K562 (cell line): ENCODE measurements at regions not wholly inside any gene's neighbourhood (a gene's known extent, or its start where the extent isn't known, plus 50 kb on each side); places are given as distances from the start of the nearest gene placed in this dataset.

Experiments
- ATAC-seq: fragments of 200-7000 bp; cut with Tn5 transposase; 3 replicates; pipeline ENCODE4 v1.9.1; 2020; ENCODE audit warnings: moderate library complexity
- BruUV-seq: library from RNA; stranded (reverse); fragments of 400-500 nt; replicated peaks from 2 replicates; lab custom pipeline; 2021; lab: Mats Ljungman, UMichigan
- CTCF ChIA-PET: fragments of 300-600 bp; formaldehyde crosslinking; extraction: SDS; loops from one replicate; lab custom pipeline; 2021; ENCODE audit warnings: low intra/inter-chr PET ratio; lab: Yijun Ruan, JAX
- POLR2A ChIA-PET: fragments of 300-600, 350-650 bp; sonication (Branson Sonifier 250); formaldehyde crosslinking; extraction: SDS; loops from one replicate; lab custom pipeline; 2021; ENCODE audit warnings: antibody characterized with exemption, inconsistent platforms; lab: Yijun Ruan, JAX
- DNase-seq, 4 experiments: peaks; one replicate each; pipeline versions ENCODE4 v3.0.0 to v3.0.0-alpha.2; 2011 to 2018; ENCODE audit warnings: low spot score in 3 of 4, mixed read lengths in 3 of 4; ENCODE audit errors: extremely low read depth in 1 of 4
- FAIRE-seq: peaks from 2 replicates; lab custom pipeline; 2011; peaks lifted over from hg19 to GRCh38; lab: Jason Lieb, UNC
- H2AFZ ChIP-seq: 2 replicates; pipeline ENCODE4 v1.6.0; 2011; ENCODE audit warnings: low read depth, low read length, control low read depth, inconsistent platforms
- H3K27ac ChIP-seq: fragments of 200-600 bp; 3 replicates; pipeline ENCODE4 v1.8.0; 2011; ENCODE audit warnings: low read depth, mild to moderate bottlenecking, control low read depth, inconsistent platforms, low read length, moderate library complexity, mixed read lengths; ENCODE audit errors: extremely low read depth
- H3K27me3 ChIP-seq, 2 experiments: fragments of 300-600 bp in 1 of 2; 2 replicates in 1 of 2; 3 replicates in 1 of 2; pipeline versions ENCODE4 v1.6.0 to v1.8.0; 2011; ENCODE audit warnings: inconsistent platforms in 2 of 2, low read length in 2 of 2, mild to moderate bottlenecking in 1 of 2, mixed read lengths in 1 of 2, moderate library complexity in 1 of 2; ENCODE audit not compliant: control insufficient read depth in 2 of 2, insufficient read depth in 2 of 2
- H3K36me3 ChIP-seq: fragments of 300-600 bp; 3 replicates; pipeline ENCODE4 v1.8.0; 2011; ENCODE audit warnings: mild to moderate bottlenecking, low read length, inconsistent platforms; ENCODE audit not compliant: control insufficient read depth, insufficient read depth
- H3K4me1 ChIP-seq, 2 experiments: fragments of 200-600 bp in 1 of 2; replicated peaks in 1 of 2; 2 replicates in 1 of 2; 3 replicates in 1 of 2; pipeline versions ENCODE4 v1.5.1 to v1.8.0; 2011; ENCODE audit warnings: inconsistent platforms in 2 of 2, low read length in 2 of 2, mild to moderate bottlenecking in 1 of 2, mixed read lengths in 1 of 2, moderate library complexity in 1 of 2; ENCODE audit not compliant: control insufficient read depth in 2 of 2, insufficient read depth in 2 of 2
- H3K4me2 ChIP-seq: 2 replicates; pipeline ENCODE4 v1.6.1; 2011; ENCODE audit warnings: low read length, control low read depth, inconsistent platforms, mixed read lengths; ENCODE audit not compliant: insufficient read depth
- H3K4me3 ChIP-seq: fragments of 200-600 bp; sonication (generic), shearing (Covaris generic); 2 replicates; pipeline ENCODE4 v1.5.1; 2016; ENCODE audit warnings: control low read depth, inconsistent platforms
- H3K79me2 ChIP-seq: fragments of 200-600 bp; 3 replicates; pipeline ENCODE4 v1.8.0; 2011; ENCODE audit warnings: low read length, inconsistent platforms; ENCODE audit not compliant: control insufficient read depth, insufficient read depth
- H3K9ac ChIP-seq, 2 experiments: 2 replicates each; pipeline versions ENCODE4 v1.6.0 to v1.6.1; 2011; ENCODE audit warnings: low read depth in 2 of 2, low read length in 2 of 2, control low read depth in 1 of 2, inconsistent platforms in 1 of 2, mild to moderate bottlenecking in 1 of 2, mixed read lengths in 1 of 2; ENCODE audit not compliant: insufficient read depth in 1 of 2
- H3K9me1 ChIP-seq: one replicate; pipeline ENCODE4 v1.6.0; 2011; ENCODE audit warnings: inconsistent platforms, mild to moderate bottlenecking, low read length, moderate library complexity; ENCODE audit not compliant: control insufficient read depth, insufficient read depth
- H3K9me3 ChIP-seq: replicated peaks from 2 replicates; pipeline ENCODE4 v1.5.1; 2011; ENCODE audit warnings: low read depth, low read length, inconsistent platforms; ENCODE audit not compliant: control insufficient read depth, insufficient read depth
- H4K20me1 ChIP-seq: replicated peaks from 2 replicates; pipeline ENCODE4 v1.6.1; 2011; ENCODE audit warnings: low read length, inconsistent platforms, mixed read lengths; ENCODE audit not compliant: control insufficient read depth, insufficient read depth
- BCLAF1 ChIP-seq, 2 experiments: fragments of 450-650 bp in 1 of 2; IDR thresholded peaks; 2 replicates each; pipeline ENCODE4 v1.6.1; 2011 to 2017; ENCODE audit warnings: low read depth in 2 of 2, antibody characterized with exemption in 1 of 2, borderline replicate concordance in 1 of 2, low read length in 1 of 2, mild to moderate bottlenecking in 1 of 2, mixed read lengths in 1 of 2; ENCODE audit not compliant: control insufficient read depth in 1 of 2
- ESRRB ChIP-seq: fragments of 250-450 bp; sonication (Bioruptor Pico); IDR thresholded peaks from 2 replicates; pipeline ENCODE4 v1.5.0; 2020; ENCODE audit warnings: mild to moderate bottlenecking, moderate library complexity, borderline replicate concordance
- HIVEP1 ChIP-seq: fragments of 250-450 bp; sonication (Bioruptor Pico); IDR thresholded peaks from 2 replicates; pipeline ENCODE4 v1.4.0; 2020; ENCODE audit warnings: mild to moderate bottlenecking
- HMGXB4 ChIP-seq: sonication (generic); formaldehyde crosslinking; IDR thresholded peaks from 2 replicates; pipeline ENCODE4 v1.8.1; 2023; ENCODE audit warnings: mild to moderate bottlenecking, missing genetic modification reagents
- SMARCA5 ChIP-seq: fragments of 450-650 bp; IDR thresholded peaks from 2 replicates; pipeline ENCODE4 v1.6.1; 2016
- ZSCAN32 ChIP-seq: fragments of 450-650 bp; formaldehyde crosslinking; IDR thresholded peaks from 2 replicates; pipeline ENCODE4 v1.4.0; 2020; ENCODE audit warnings: mild to moderate bottlenecking, moderate library complexity
- WGBS: fragments of 100-300 bp; shearing (Covaris generic); methylation state at CpG from one replicate; pipeline ENCODE4 v1.1.6; 2016; ENCODE audit warnings: low coverage, mixed read lengths; ENCODE audit not compliant: insufficient coverage; ENCODE audit errors: missing lambda C conversion rate; 5-methylcytosine and 5-hydroxymethylcytosine counted together
- in situ Hi-C: fragments of 300-500 bp; cut with MboI; formaldehyde crosslinking; loops from 4 replicates; pipeline ENCODE4 v1.15.0; 2018; ENCODE audit warnings: inconsistent platforms, mixed read lengths
- intact Hi-C: fragments of 100-400 bp; cut with micrococcal nuclease; formaldehyde crosslinking; loops from 2 replicates; pipeline ENCODE4 v1.14.2; 2022

DNA sequence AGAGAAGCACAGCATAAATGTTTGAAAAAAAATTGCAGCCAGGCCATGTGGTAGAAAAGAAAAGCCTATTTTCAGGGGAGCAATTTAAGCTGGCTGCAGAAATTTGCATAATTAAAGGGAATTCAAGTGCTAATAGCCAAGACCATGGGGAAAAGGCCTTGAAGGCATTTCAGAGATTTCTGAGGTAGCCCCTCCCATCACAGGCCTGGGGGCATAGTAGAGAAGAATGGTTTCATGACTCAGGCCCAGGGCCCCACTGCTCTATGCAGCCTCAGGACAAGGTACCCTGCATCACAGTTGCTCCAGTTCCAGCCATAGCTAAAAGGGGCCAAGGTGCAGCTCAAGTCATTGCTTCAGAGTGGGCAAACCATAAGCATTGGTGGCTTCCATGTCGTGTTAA lies 1416.0 kb downstream of the EFNA5 start:
- 0% methylated on average over 1 of the region's 1 CpG for WGBS
- H3K9ac ChIP-seq, result no peak overlapping the region
- H3K9me3 ChIP-seq, result no peaks in the 10 kb centered on the region
- no peaks in the 10 kb centered on the region for H3K4me1 ChIP-seq
- no peak for TF ChIP-seq HMGXB4 (CRISPR knock-in tag)
- no peak for TF ChIP-seq ZSCAN32
- no peak for TF ChIP-seq ESRRB (CRISPR knock-in tag)
- TF ChIP-seq SMARCA5, result no peak
- TF ChIP-seq BCLAF1 (IDR thresholded peaks at IDR 0.05; ENCODE audit: borderline replicate concordance in 1 of 2, control insufficient read depth in 1 of 2, low read depth in 2 of 2, low read length in 1 of 2), result no peak
- no peak for TF ChIP-seq HIVEP1 (CRISPR knock-in tag)
- H3K9me1 ChIP-seq, result no peaks in the 10 kb centered on the region
- BruUV-seq, result no TSS peak
- H4K20me1 ChIP-seq, result no peaks in the 10 kb centered on the region
- ChIA-PET POLR2A (no interaction called here), CTCF (no interaction called here)
- no peak overlapping the region for H3K27ac ChIP-seq
- intact Hi-C loops (no loop called here), in situ Hi-C loops (no loop called here)
- no peak for FAIRE-seq
- no peak overlapping the region for H3K4me3 ChIP-seq
- no peak for DNase-seq
- no peak overlapping the region for H3K4me2 ChIP-seq
- no peaks in the 10 kb centered on the region for H3K79me2 ChIP-seq
- ATAC-seq, result no peak
- H3K36me3 ChIP-seq, result no peaks in the 10 kb centered on the region
- no peak overlapping the region for H2AFZ ChIP-seq
- H3K27me3 ChIP-seq, result no peaks in the 10 kb centered on the region
